ENCODE measurements at regions not wholly inside any gene's neighbourhood (a gene's known extent, or its start where the extent isn't known, plus 50 kb on each side); places are given as distances from the start of the nearest gene placed in this dataset.
"Not testable (repeated sequence)": the region's sequence is repeated elsewhere in the genome, so short reads cannot be mapped to it uniquely, and the experiment has no call there.

- no peaks in the 10 kb centered on the region for H3K9me3 Mint-ChIP-seq
- H3K4me1 Mint-ChIP-seq = no peaks in the 10 kb centered on the region
- DNase-seq (ENCODE audit: low spot score in 2 of 2) = no peak
- no peak overlapping the region for H3K4me3 Mint-ChIP-seq
- no peaks in the 10 kb centered on the region for H3K36me3 Mint-ChIP-seq (ENCODE audit: insufficient read depth)
- H3K27ac Mint-ChIP-seq (ENCODE audit: low read depth) = no peak overlapping the region
- no peaks in the 10 kb centered on the region for H3K27me3 Mint-ChIP-seq
- no peak for ATAC-seq (replicated peaks; ENCODE audit: extremely low read depth, poor library complexity, severe bottlenecking)
Measured at GRCh38 chr5:44951371-44951770, 142.6 kb downstream of the MRPS30 start.

- no peaks in the 10 kb centered on the region for H3K4me1 Mint-ChIP-seq
- H3K4me3 Mint-ChIP-seq = no peak overlapping the region
- no peaks in the 10 kb centered on the region for H3K9me3 Mint-ChIP-seq
- ATAC-seq (replicated peaks; ENCODE audit: extremely low read depth, poor library complexity, severe bottlenecking) = no peak
- no peak overlapping the region for H3K27ac Mint-ChIP-seq (ENCODE audit: low read depth)
- H3K36me3 Mint-ChIP-seq (ENCODE audit: insufficient read depth) = no peaks in the 10 kb centered on the region
- no peak for DNase-seq (ENCODE audit: low spot score in 2 of 2)
- H3K27me3 Mint-ChIP-seq = no peaks in the 10 kb centered on the region
Measured at GRCh38 chr5:44952376-44952775, 143.6 kb downstream of the MRPS30 start.

GRCh38 chr5:44953078-44953477, 144.3 kb downstream of the MRPS30 start:
- Mint-ChIP-seq H3K36me3 (ENCODE audit: insufficient read depth) (no peaks in the 10 kb centered on the region), H3K4me3 (no peak overlapping the region), H3K4me1 (no peaks in the 10 kb centered on the region), H3K27ac (ENCODE audit: low read depth) (no peak overlapping the region), H3K27me3 (no peaks in the 10 kb centered on the region), H3K9me3 (no peaks in the 10 kb centered on the region)
- ATAC-seq (replicated peaks; ENCODE audit: extremely low read depth, poor library complexity, severe bottlenecking) (no peak), DNase-seq (ENCODE audit: low spot score in 2 of 2) (no peak)

GRCh38 chr5:44958943-44959454, 150.3 kb downstream of the MRPS30 start:
- DNase-seq (ENCODE audit: low spot score in 2 of 2) = not testable (repeated sequence)

GRCh38 chr5:44969825-44970224, 161.1 kb downstream of the MRPS30 start:
- H3K4me3 Mint-ChIP-seq = no peak overlapping the region
- H3K9me3 Mint-ChIP-seq = peaks cover 17% of the 10 kb centered on the region
- H3K4me1 Mint-ChIP-seq = no peaks in the 10 kb centered on the region
- DNase-seq (ENCODE audit: low spot score in 2 of 2) = no peak
- no peaks in the 10 kb centered on the region for H3K27me3 Mint-ChIP-seq
- no peaks in the 10 kb centered on the region for H3K36me3 Mint-ChIP-seq (ENCODE audit: insufficient read depth)
- no peak for ATAC-seq (replicated peaks; ENCODE audit: extremely low read depth, poor library complexity, severe bottlenecking)
- no peak overlapping the region for H3K27ac Mint-ChIP-seq (ENCODE audit: low read depth)

More at GRCh38 chr5:44958943-44959454, 150.3 kb downstream of the MRPS30 start:
- ATAC-seq (replicated peaks; ENCODE audit: extremely low read depth, poor library complexity, severe bottlenecking); H3K36me3 Mint-ChIP-seq (ENCODE audit: insufficient read depth); H3K4me3 Mint-ChIP-seq; H3K27ac Mint-ChIP-seq (ENCODE audit: low read depth); H3K4me1 Mint-ChIP-seq; H3K27me3 Mint-ChIP-seq: not testable (repeated sequence)
- H3K9me3 Mint-ChIP-seq = peaks cover 18% of the 10 kb centered on the region

GRCh38 chr5:44970963-44971362, 162.2 kb downstream of the MRPS30 start:
- H3K4me1 Mint-ChIP-seq; DNase-seq (ENCODE audit: low spot score in 2 of 2); H3K4me3 Mint-ChIP-seq; H3K27ac Mint-ChIP-seq (ENCODE audit: low read depth); H3K27me3 Mint-ChIP-seq; ATAC-seq (replicated peaks; ENCODE audit: extremely low read depth, poor library complexity, severe bottlenecking); H3K36me3 Mint-ChIP-seq (ENCODE audit: insufficient read depth): not testable (repeated sequence)
- H3K9me3 Mint-ChIP-seq = peaks cover 17% of the 10 kb centered on the region

GRCh38 chr5:44974813-44975212, 166.1 kb downstream of the MRPS30 start:
- DNase-seq (ENCODE audit: low spot score in 2 of 2) = no peak
- no peak for ATAC-seq (replicated peaks; ENCODE audit: extremely low read depth, poor library complexity, severe bottlenecking)
- no peaks in the 10 kb centered on the region for H3K27me3 Mint-ChIP-seq
- H3K4me1 Mint-ChIP-seq = no peaks in the 10 kb centered on the region
- no peak overlapping the region for H3K27ac Mint-ChIP-seq (ENCODE audit: low read depth)
- H3K9me3 Mint-ChIP-seq = peaks cover 18% of the 10 kb centered on the region
- H3K36me3 Mint-ChIP-seq (ENCODE audit: insufficient read depth) = no peaks in the 10 kb centered on the region
- H3K4me3 Mint-ChIP-seq = no peak overlapping the region

- H3K27me3 Mint-ChIP-seq = no peaks in the 10 kb centered on the region
- H3K9me3 Mint-ChIP-seq = peaks cover 39% of the 10 kb centered on the region
- H3K4me1 Mint-ChIP-seq = no peaks in the 10 kb centered on the region
- DNase-seq (ENCODE audit: low spot score in 2 of 2) (no peak), ATAC-seq (replicated peaks; ENCODE audit: extremely low read depth, poor library complexity, severe bottlenecking) (no peak)
- no peak overlapping the region for H3K27ac Mint-ChIP-seq (ENCODE audit: low read depth)
- H3K36me3 Mint-ChIP-seq (ENCODE audit: insufficient read depth) = no peaks in the 10 kb centered on the region
- no peak overlapping the region for H3K4me3 Mint-ChIP-seq
Measured at GRCh38 chr5:44981708-44982107, 173.0 kb downstream of the MRPS30 start.

- Mint-ChIP-seq H3K27ac (ENCODE audit: low read depth) (no peak overlapping the region), H3K4me3 (no peak overlapping the region), H3K9me3 (peaks cover 42% of the 10 kb centered on the region), H3K4me1 (no peaks in the 10 kb centered on the region), H3K36me3 (ENCODE audit: insufficient read depth) (no peaks in the 10 kb centered on the region), H3K27me3 (no peaks in the 10 kb centered on the region)
- DNase-seq (ENCODE audit: low spot score in 2 of 2) (no peak), ATAC-seq (replicated peaks; ENCODE audit: extremely low read depth, poor library complexity, severe bottlenecking) (no peak)
Measured at GRCh38 chr5:44983006-44983405, 174.3 kb downstream of the MRPS30 start.

GRCh38 chr5:44987026-44987425, 178.3 kb downstream of the MRPS30 start:
- Mint-ChIP-seq H3K4me1 (no peaks in the 10 kb centered on the region), H3K27me3 (no peaks in the 10 kb centered on the region), H3K4me3 (no peak overlapping the region), H3K9me3 (peaks cover 35% of the 10 kb centered on the region), H3K27ac (ENCODE audit: low read depth) (no peak overlapping the region), H3K36me3 (ENCODE audit: insufficient read depth) (no peaks in the 10 kb centered on the region)
- no peak for ATAC-seq (replicated peaks; ENCODE audit: extremely low read depth, poor library complexity, severe bottlenecking)
- no peak for DNase-seq (ENCODE audit: low spot score in 2 of 2)

GRCh38 chr5:44991693-44992092, 182.9 kb downstream of the MRPS30 start:
- Mint-ChIP-seq H3K36me3 (ENCODE audit: insufficient read depth) (no peaks in the 10 kb centered on the region), H3K27ac (ENCODE audit: low read depth) (no peak overlapping the region), H3K27me3 (no peaks in the 10 kb centered on the region), H3K4me1 (no peaks in the 10 kb centered on the region), H3K4me3 (no peak overlapping the region), H3K9me3 (peaks cover 17% of the 10 kb centered on the region)
- no peak for ATAC-seq (replicated peaks; ENCODE audit: extremely low read depth, poor library complexity, severe bottlenecking)
- DNase-seq (ENCODE audit: low spot score in 2 of 2) = no peak

GRCh38 chr5:44993286-44993685, 184.5 kb downstream of the MRPS30 start:
- DNase-seq (ENCODE audit: low spot score in 2 of 2) (no peak), ATAC-seq (replicated peaks; ENCODE audit: extremely low read depth, poor library complexity, severe bottlenecking) (no peak)
- Mint-ChIP-seq H3K4me3 (no peak overlapping the region), H3K27me3 (no peaks in the 10 kb centered on the region), H3K4me1 (no peaks in the 10 kb centered on the region), H3K27ac (ENCODE audit: low read depth) (no peak overlapping the region), H3K9me3 (peaks cover 14% of the 10 kb centered on the region), H3K36me3 (ENCODE audit: insufficient read depth) (no peaks in the 10 kb centered on the region)

- Mint-ChIP-seq H3K27me3 (no peaks in the 10 kb centered on the region), H3K9me3 (no peaks in the 10 kb centered on the region), H3K4me1 (no peaks in the 10 kb centered on the region), H3K27ac (ENCODE audit: low read depth) (no peak overlapping the region), H3K4me3 (no peak overlapping the region), H3K36me3 (ENCODE audit: insufficient read depth) (no peaks in the 10 kb centered on the region)
- ATAC-seq (replicated peaks; ENCODE audit: extremely low read depth, poor library complexity, severe bottlenecking) (no peak), DNase-seq (ENCODE audit: low spot score in 2 of 2) (no peak)
Measured at GRCh38 chr5:44997506-44997905, 188.8 kb downstream of the MRPS30 start.

- not testable (repeated sequence) for H3K9me3 Mint-ChIP-seq; H3K36me3 Mint-ChIP-seq (ENCODE audit: insufficient read depth); H3K4me1 Mint-ChIP-seq; DNase-seq (ENCODE audit: low spot score in 2 of 2); H3K27me3 Mint-ChIP-seq; ATAC-seq (replicated peaks; ENCODE audit: extremely low read depth, poor library complexity, severe bottlenecking); H3K27ac Mint-ChIP-seq (ENCODE audit: low read depth); H3K4me3 Mint-ChIP-seq
Measured at GRCh38 chr5:45007102-45007501, 198.4 kb downstream of the MRPS30 start.

All from central memory CD8-positive, alpha-beta T cell (primary cell).